Activated CD4-positive, alpha-beta T cell treated with anti-CD3 and anti-CD28 coated beads, Interleukin-2, amount 50 U/mL, for 48 hours (primary cell): ENCODE measurements at regions not wholly inside any gene's neighbourhood (a gene's known extent, or its start where the extent isn't known, plus 50 kb on each side); places are given as distances from the start of the nearest gene placed in this dataset.
"Not testable (repeated sequence)": the region's sequence is repeated elsewhere in the genome, so short reads cannot be mapped to it uniquely, and the experiment has no call there.

Source experiments
- DNase-seq, 2 experiments: peaks; one replicate each; pipeline ENCODE4 v3.0.0-alpha.2; 2020

- DNase-seq: no peak
These were observed 73.3 kb upstream of the WASF3 start for GRCh38 chr13:26484196-26484595.

GRCh38 chr13:26485288-26485687, 72.2 kb upstream of the WASF3 start:
- no peak for DNase-seq

GRCh38 chr13:26485786-26486185, 71.7 kb upstream of the WASF3 start:
- DNase-seq: no peak

- no peak for DNase-seq
These were observed 70.9 kb upstream of the WASF3 start for GRCh38 chr13:26486550-26486949.

- DNase-seq: no peak
These were observed 69.7 kb upstream of the WASF3 start for GRCh38 chr13:26487781-26488180.

- DNase-seq: no peak
These were observed 69.1 kb upstream of the WASF3 start for GRCh38 chr13:26488236-26489003.

GRCh38 chr13:26492301-26492700, 65.2 kb upstream of the WASF3 start:
- DNase-seq: not testable (repeated sequence)

- no peak for DNase-seq
These were observed 62.8 kb upstream of the WASF3 start for GRCh38 chr13:26494571-26495195.

- DNase-seq: no peak
These were observed 61.7 kb upstream of the WASF3 start for GRCh38 chr13:26495750-26496149.

- DNase-seq: no peak
These were observed 59.4 kb upstream of the WASF3 start for GRCh38 chr13:26497968-26498511.

GRCh38 chr13:26498656-26499601, 58.6 kb upstream of the WASF3 start:
- DNase-seq: no peak

GRCh38 chr13:26500618-26501320, 56.7 kb upstream of the WASF3 start:
- no peak for DNase-seq

- DNase-seq: no peak
These were observed 55.8 kb upstream of the WASF3 start for GRCh38 chr13:26501641-26502040.

GRCh38 chr13:26502826-26503225, 54.7 kb upstream of the WASF3 start:
- peak; percentile 42 to 52 for DNase-seq

GRCh38 chr13:26503826-26504594, 53.5 kb upstream of the WASF3 start:
- no peak for DNase-seq
